ENCODE measurements at regions not wholly inside any gene's neighbourhood (a gene's known extent, or its start where the extent isn't known, plus 50 kb on each side); places are given as distances from the start of the nearest gene placed in this dataset.

DNA sequence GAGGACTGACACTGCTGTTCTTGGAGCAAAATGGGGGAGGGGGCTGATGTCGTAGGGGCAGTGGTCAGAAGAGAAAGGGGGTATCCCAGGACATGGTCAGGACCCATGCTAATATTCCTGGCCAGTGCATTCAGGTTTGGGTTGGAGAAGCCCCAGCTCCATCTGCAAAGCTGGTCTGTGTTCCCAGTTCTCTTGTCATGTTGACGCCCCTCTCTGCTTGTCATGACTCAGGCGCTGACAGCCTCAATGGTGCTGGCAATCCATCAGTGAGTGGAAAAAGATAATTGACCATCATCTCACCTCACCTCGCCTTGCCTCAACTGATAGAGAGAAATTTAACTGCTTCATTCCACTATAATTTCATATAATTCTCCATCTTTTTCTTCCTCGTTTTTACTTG lies 283.1 kb upstream of the CADM1 start:
- Histone ChIP-seq H3K4me3 (no peak overlapping the region), H3K36me3 (no peaks in the 10 kb centered on the region), H3K27ac (no peak overlapping the region), H3K4me1 (no peaks in the 10 kb centered on the region), H3K27me3 (no peaks in the 10 kb centered on the region), H3K9me3 (peaks cover 0 to 17% (median 0%) of the 10 kb centered on the region in 3 donors)
- ATAC-seq: no peak
- WGBS, 2 donors (ENCODE audit: low coverage in 1 of 2): 78 to 80% methylated on average over 4 of the region's 5 CpGs
- no peak for TF ChIP-seq EP300 (IDR thresholded peaks at IDR 0.05)
- TF ChIP-seq POLR2A (IDR thresholded peaks at IDR 0.05): no peak
- TF ChIP-seq, protein P1, sequence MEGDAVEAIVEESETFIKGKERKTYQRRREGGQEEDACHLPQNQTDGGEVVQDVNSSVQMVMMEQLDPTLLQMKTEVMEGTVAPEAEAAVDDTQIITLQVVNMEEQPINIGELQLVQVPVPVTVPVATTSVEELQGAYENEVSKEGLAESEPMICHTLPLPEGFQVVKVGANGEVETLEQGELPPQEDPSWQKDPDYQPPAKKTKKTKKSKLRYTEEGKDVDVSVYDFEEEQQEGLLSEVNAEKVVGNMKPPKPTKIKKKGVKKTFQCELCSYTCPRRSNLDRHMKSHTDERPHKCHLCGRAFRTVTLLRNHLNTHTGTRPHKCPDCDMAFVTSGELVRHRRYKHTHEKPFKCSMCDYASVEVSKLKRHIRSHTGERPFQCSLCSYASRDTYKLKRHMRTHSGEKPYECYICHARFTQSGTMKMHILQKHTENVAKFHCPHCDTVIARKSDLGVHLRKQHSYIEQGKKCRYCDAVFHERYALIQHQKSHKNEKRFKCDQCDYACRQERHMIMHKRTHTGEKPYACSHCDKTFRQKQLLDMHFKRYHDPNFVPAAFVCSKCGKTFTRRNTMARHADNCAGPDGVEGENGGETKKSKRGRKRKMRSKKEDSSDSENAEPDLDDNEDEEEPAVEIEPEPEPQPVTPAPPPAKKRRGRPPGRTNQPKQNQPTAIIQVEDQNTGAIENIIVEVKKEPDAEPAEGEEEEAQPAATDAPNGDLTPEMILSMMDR (IDR thresholded peaks at IDR 0.05): no peak
- TF ChIP-seq POLR2AphosphoS5 (IDR thresholded peaks at IDR 0.05): no peak

DNA sequence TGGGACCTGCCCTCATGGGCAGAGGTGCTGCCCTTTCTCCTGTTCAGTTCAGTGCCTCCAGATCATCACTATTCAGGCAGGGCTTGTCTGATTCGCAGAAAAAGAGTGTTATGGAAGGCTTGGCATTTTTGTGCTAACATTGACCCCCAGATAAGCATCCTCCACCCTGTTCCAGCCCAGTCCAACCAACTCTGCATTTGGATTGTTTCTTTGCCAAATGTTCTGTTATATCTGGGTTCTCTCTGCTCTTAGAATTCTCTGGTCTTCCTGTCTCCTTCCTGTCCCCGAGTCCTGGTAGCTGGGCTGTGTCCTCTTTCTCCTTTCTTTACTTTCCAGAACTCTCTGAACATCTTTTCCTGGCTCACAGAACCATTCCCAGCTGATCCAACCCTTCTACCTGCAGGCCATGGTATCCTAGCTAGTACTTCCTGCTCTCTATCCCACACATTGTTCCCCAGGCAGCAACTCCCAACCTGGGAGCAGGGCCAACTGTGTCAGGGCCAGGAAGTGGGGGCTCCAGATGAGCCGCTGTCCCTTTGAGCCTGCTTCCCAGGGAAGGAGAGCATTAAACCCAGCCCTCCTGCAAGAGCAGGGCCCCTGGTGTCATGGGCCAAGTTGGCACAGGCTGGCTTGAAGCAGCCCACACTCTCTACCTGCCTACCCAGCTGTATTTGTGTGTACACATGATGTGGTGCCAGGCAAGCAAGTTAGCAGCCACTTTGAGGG lies 280.7 kb upstream of the CADM1 start:
- H3K27ac ChIP-seq: no peak overlapping the region
- H3K9me3 ChIP-seq: peaks cover 0 to 23% (median 0%) of the 10 kb centered on the region in 3 donors
- no peak overlapping the region for H3K4me3 ChIP-seq
- no peaks in the 10 kb centered on the region for H3K4me1 ChIP-seq
- 57 to 67% methylated on average over 2 to 3 of the region's 3 CpGs for WGBS, 2 donors (ENCODE audit: low coverage in 1 of 2)
- no peaks in the 10 kb centered on the region for H3K27me3 ChIP-seq
- no peaks in the 10 kb centered on the region for H3K36me3 ChIP-seq
- peak; percentile 51 for ATAC-seq
- TF ChIP-seq POLR2AphosphoS5 (IDR thresholded peaks at IDR 0.05) (no peak), POLR2A (IDR thresholded peaks at IDR 0.05) (no peak), EP300 (IDR thresholded peaks at IDR 0.05) (no peak)
- TF ChIP-seq, protein P1 (IDR thresholded peaks at IDR 0.05): no peak

DNA sequence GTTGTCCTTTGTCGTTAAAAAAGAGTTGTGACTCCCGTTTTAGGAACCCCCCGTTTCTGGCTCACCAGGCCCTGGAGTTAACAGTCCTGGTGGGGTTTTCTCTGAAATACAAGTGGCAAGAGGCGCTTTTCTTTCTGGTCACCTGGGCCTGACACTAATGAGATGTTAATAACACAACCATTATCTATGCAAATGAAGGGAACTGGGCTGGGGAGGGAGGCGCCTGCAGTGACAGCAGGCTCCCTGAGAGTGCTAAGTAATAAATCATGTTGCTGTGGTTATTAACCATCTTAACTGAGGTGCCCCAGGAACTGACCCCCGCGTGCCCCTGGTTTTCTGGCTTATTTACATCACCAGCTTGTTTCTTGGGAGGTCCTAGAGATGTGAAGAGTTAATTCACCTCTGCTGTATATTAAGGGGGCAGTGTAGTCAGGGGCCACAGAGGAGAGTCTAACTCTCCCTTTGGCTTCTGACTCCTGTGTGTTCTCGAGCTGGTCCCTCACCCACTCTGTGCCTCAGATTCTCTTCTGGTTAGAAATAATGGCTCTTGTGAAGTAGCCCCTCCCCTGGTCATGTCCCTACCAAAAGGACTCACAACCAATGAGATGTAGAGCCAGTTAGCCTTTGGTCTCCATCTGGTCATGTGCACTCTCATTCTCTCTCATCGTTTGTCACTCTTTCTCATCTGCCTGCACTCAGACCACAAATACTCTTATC lies 276.6 kb upstream of the CADM1 start:
- Histone ChIP-seq H3K27ac (no peak overlapping the region), H3K9me3 (peaks cover 0 to 12% (median 0%) of the 10 kb centered on the region in 3 donors), H3K27me3 (no peaks in the 10 kb centered on the region), H3K4me3 (no peak overlapping the region), H3K36me3 (no peaks in the 10 kb centered on the region), H3K4me1 (no peaks in the 10 kb centered on the region)
- no peak for ATAC-seq
- 72 to 76% methylated on average over 4 to 5 of the region's 9 CpGs for WGBS, 2 donors (ENCODE audit: low coverage in 1 of 2)
- TF ChIP-seq EP300 (IDR thresholded peaks at IDR 0.05) (no peak), POLR2AphosphoS5 (IDR thresholded peaks at IDR 0.05) (no peak), POLR2A (IDR thresholded peaks at IDR 0.05) (no peak)
- TF ChIP-seq, protein P1 (IDR thresholded peaks at IDR 0.05): no peak

DNA sequence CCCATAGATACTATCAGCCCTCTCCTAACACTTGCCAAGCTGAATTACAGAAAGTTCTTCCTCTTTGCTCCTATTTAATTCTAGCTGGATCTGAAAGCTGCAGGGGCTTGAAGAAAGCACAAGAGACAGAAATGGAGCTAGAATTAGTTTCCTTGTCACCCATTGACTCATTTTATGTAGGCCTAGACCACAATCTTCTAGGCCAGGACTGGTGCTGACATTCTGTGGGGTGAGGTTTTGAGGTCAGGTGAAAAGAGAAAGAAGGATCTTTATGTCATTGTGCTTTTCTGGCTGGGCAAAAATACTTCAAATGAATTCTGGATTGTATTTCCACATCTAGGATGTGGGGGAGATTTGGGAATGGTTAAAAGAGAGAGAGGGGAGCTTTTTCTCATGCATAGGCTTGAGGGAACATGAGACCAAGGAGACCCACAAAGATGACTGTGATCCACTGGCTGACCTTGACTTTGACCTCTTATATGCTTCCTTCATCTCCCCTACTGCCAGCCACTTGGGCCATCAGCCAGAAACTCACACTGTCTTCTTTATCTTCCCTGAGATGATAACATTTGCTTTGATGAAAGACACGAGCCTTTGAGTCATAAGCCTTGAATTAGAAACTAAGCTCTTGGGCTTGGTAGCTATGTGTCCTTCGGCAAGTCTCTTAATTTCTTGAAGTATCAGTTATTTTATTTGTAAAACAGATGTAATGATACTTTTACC lies 274.9 kb upstream of the CADM1 start:
- Histone ChIP-seq H3K4me1 (no peaks in the 10 kb centered on the region), H3K36me3 (no peaks in the 10 kb centered on the region), H3K27ac (no peak overlapping the region), H3K4me3 (no peak overlapping the region), H3K27me3 (no peaks in the 10 kb centered on the region), H3K9me3 (peaks cover 0 to 12% (median 0%) of the 10 kb centered on the region in 3 donors)
- ATAC-seq: no peak
- TF ChIP-seq POLR2AphosphoS5 (IDR thresholded peaks at IDR 0.05) (no peak), POLR2A (IDR thresholded peaks at IDR 0.05) (no peak)
- TF ChIP-seq, protein P1 (IDR thresholded peaks at IDR 0.05): no peak
- WGBS, 2 donors (ENCODE audit: low coverage in 1 of 2): 69 to 70% methylated on average over 2 of the region's 2 CpGs

Data from gastroesophageal sphincter (tissue), 4 donors.